HL-60 (cell line): ENCODE measurements at regions not wholly inside any gene's neighbourhood (a gene's known extent, or its start where the extent isn't known, plus 50 kb on each side); places are given as distances from the start of the nearest gene placed in this dataset.

Source experiments
- DNase-seq, 2 experiments: peaks; one replicate each; pipeline ENCODE4 v3.0.0-alpha.2; 2010 to 2020; ENCODE audit warnings: low read depth in 1 of 2, low spot score in 1 of 2
- H3K27ac ChIP-seq: fragments of 250-450 bp; sonication (Bioruptor Pico); replicated peaks from 2 replicates; pipeline ENCODE4 v1.5.1; 2020; ENCODE audit warnings: mild to moderate bottlenecking, moderate library complexity
- H3K27me3 ChIP-seq: fragments of 250-450 bp; sonication (Bioruptor Pico); 2 replicates; pipeline ENCODE4 v1.5.1; 2021; ENCODE audit warnings: mild to moderate bottlenecking, moderate library complexity; ENCODE audit not compliant: insufficient read depth, poor library complexity, severe bottlenecking
- H3K4me3 ChIP-seq: replicated peaks from 2 replicates; pipeline ENCODE4 v1.5.1; 2011; ENCODE audit warnings: mild to moderate bottlenecking, control low read depth, low read length; ENCODE audit not compliant: insufficient read depth
- CTCF ChIP-seq: IDR thresholded peaks from one replicate; pipeline ENCODE4 v1.5.1; 2011; ENCODE audit warnings: low read length, control low read depth, inconsistent platforms; ENCODE audit not compliant: insufficient read depth
- GABPA ChIP-seq: IDR thresholded peaks from 2 replicates; pipeline ENCODE4 v1.6.1; 2012; ENCODE audit warnings: low read depth
- POLR2AphosphoS5 ChIP-seq: IDR thresholded peaks from 2 replicates; pipeline ENCODE4 v1.6.1; 2012; ENCODE audit warnings: low read depth
- REST ChIP-seq: IDR thresholded peaks from 2 replicates; pipeline ENCODE4 v1.6.1; 2012; ENCODE audit warnings: low read depth; ENCODE audit not compliant: insufficient replicate concordance
- SPI1 ChIP-seq: IDR thresholded peaks from 2 replicates; pipeline ENCODE4 v1.6.1; 2012; ENCODE audit warnings: low read depth, mild to moderate bottlenecking, borderline replicate concordance

- H3K4me3 ChIP-seq, result no peak overlapping the region
- H3K27me3 ChIP-seq, result no peaks in the 10 kb centered on the region
- no peak overlapping the region for H3K27ac ChIP-seq
- DNase-seq, result no peak
- no peak for TF ChIP-seq POLR2AphosphoS5
- TF ChIP-seq CTCF, result no peak
- TF ChIP-seq REST, result no peak
- no peak for TF ChIP-seq GABPA
- no peak for TF ChIP-seq SPI1
Measured at GRCh38 chr9:80605793-80606192, 1034.0 kb downstream of the TLE4 start.

GRCh38 chr9:80605129-80605528 is 1033.4 kb downstream of the TLE4 start:
- TF ChIP-seq SPI1, result no peak
- TF ChIP-seq CTCF, result no peak
- TF ChIP-seq GABPA, result no peak
- no peak for TF ChIP-seq POLR2AphosphoS5
- no peak for TF ChIP-seq REST
- DNase-seq, result no peak
- no peak overlapping the region for H3K27ac ChIP-seq

GRCh38 chr9:80602291-80602690 is 1030.5 kb downstream of the TLE4 start:
- no peaks in the 10 kb centered on the region for H3K27me3 ChIP-seq
- no peak for DNase-seq
- no peak overlapping the region for H3K4me3 ChIP-seq
- TF ChIP-seq REST, result no peak
- TF ChIP-seq GABPA, result no peak
- TF ChIP-seq CTCF, result no peak
- no peak for TF ChIP-seq SPI1
- TF ChIP-seq POLR2AphosphoS5, result no peak
- H3K27ac ChIP-seq, result no peak overlapping the region

More at GRCh38 chr9:80605129-80605528, 1033.4 kb downstream of the TLE4 start:
- H3K4me3 ChIP-seq, result no peak overlapping the region
- no peaks in the 10 kb centered on the region for H3K27me3 ChIP-seq
